OCI-LY1 (cell line): ENCODE measurements at regions not wholly inside any gene's neighbourhood (a gene's known extent, or its start where the extent isn't known, plus 50 kb on each side); places are given as distances from the start of the nearest gene placed in this dataset.

Experiments
- H2AFZ ChIP-seq: fragments of 200-600 bp; sonication (generic), shearing (Covaris generic); 2 replicates; pipeline ENCODE4 v1.6.0; 2014; ENCODE audit warnings: antibody characterized with exemption, mild to moderate bottlenecking, low read length
- H3F3A ChIP-seq: fragments of 200-600 bp; sonication (generic), shearing (Covaris generic); 2 replicates; pipeline ENCODE4 v1.6.0; 2014; ENCODE audit warnings: mild to moderate bottlenecking, antibody characterized with exemption, low read length, moderate library complexity; ENCODE audit not compliant: insufficient read depth
- H3K27ac ChIP-seq: fragments of 200-600 bp; sonication (generic); 2 replicates; pipeline ENCODE4 v1.5.1; 2014; ENCODE audit warnings: low read length, mixed run types, mild to moderate bottlenecking, low read depth; ENCODE audit not compliant: poor library complexity, severe bottlenecking
- H3K27me3 ChIP-seq: fragments of 200-600 bp; sonication (generic); 2 replicates; pipeline ENCODE4 v1.6.0; 2014; ENCODE audit warnings: antibody characterized with exemption, mild to moderate bottlenecking, low read length, moderate library complexity; ENCODE audit not compliant: insufficient read depth
- H3K36me3 ChIP-seq: fragments of 200-600 bp; sonication (generic); 2 replicates; pipeline ENCODE4 v1.6.1; 2014; ENCODE audit warnings: mild to moderate bottlenecking, antibody characterized with exemption, low read length, moderate library complexity, mixed read lengths; ENCODE audit not compliant: insufficient read depth
- H3K4me1 ChIP-seq: fragments of 200-600 bp; sonication (generic); 2 replicates; pipeline ENCODE4 v1.5.1; 2014; ENCODE audit warnings: mild to moderate bottlenecking, low read length, moderate library complexity; ENCODE audit not compliant: insufficient read depth, severe bottlenecking
- H3K4me2 ChIP-seq: fragments of 200-600 bp; sonication (generic), shearing (Covaris generic); 2 replicates; pipeline ENCODE4 v1.6.1; 2014; ENCODE audit warnings: low read length
- H3K4me3 ChIP-seq: fragments of 200-600 bp; sonication (generic); 2 replicates; pipeline ENCODE4 v1.5.1; 2014; ENCODE audit warnings: low read length, low read depth, mild to moderate bottlenecking, mixed read lengths; ENCODE audit not compliant: poor library complexity, severe bottlenecking
- H3K79me2 ChIP-seq: fragments of 200-600 bp; shearing (Covaris generic); 2 replicates; pipeline ENCODE4 v1.6.1; 2016; ENCODE audit warnings: mixed run types, low read length, mixed read lengths; ENCODE audit not compliant: insufficient read depth
- H3K9ac ChIP-seq: fragments of 200-600 bp; sonication (generic), shearing (Covaris generic); 2 replicates; pipeline ENCODE4 v1.6.1; 2014; ENCODE audit warnings: mild to moderate bottlenecking, low read length, mixed read lengths
- H3K9me2 ChIP-seq: fragments of 200-600 bp; sonication (generic), shearing (Covaris generic); 2 replicates; pipeline ENCODE4 v1.6.1; 2014; ENCODE audit warnings: low read depth, mild to moderate bottlenecking, low read length, mixed read lengths
- H3K9me3 ChIP-seq: fragments of 200-600 bp; shearing (Covaris generic); 2 replicates; pipeline ENCODE4 v1.6.1; 2014; ENCODE audit warnings: low read length, mixed read lengths
- H4K20me1 ChIP-seq: fragments of 200-600 bp; sonication (generic), shearing (Covaris generic); 2 replicates; pipeline ENCODE4 v1.6.0; 2016; ENCODE audit warnings: mild to moderate bottlenecking, low read length; ENCODE audit not compliant: insufficient read depth
- CTCF ChIP-seq: fragments of 200-600 bp; sonication (generic), shearing (Covaris generic); IDR thresholded peaks from 2 replicates; pipeline ENCODE4 v1.5.1; 2017; ENCODE audit warnings: mild to moderate bottlenecking, antibody characterized with exemption, low read length, moderate library complexity, mixed read lengths
- EZH2 ChIP-seq: fragments of 200-600 bp; sonication (generic), shearing (Covaris generic); IDR thresholded peaks from 2 replicates; pipeline ENCODE4 v1.8.0; 2017; ENCODE audit warnings: borderline replicate concordance, mixed run types, mild to moderate bottlenecking, antibody characterized with exemption, low read length, moderate library complexity, mixed read lengths

- Histone ChIP-seq H3K4me3 (no peak overlapping the region), H3K27me3 (no peaks in the 10 kb centered on the region), H3K9me3 (no peaks in the 10 kb centered on the region)
Measured at GRCh38 chr22:48889887-48890692, 937.6 kb downstream of the BRD1 start.

GRCh38 chr22:48889209-48889830 is 938.4 kb downstream of the BRD1 start:
- Histone ChIP-seq H3K9me3 (no peaks in the 10 kb centered on the region), H3K4me2 (no peak overlapping the region), H3K9me2 (no peaks in the 10 kb centered on the region), H3K27me3 (no peaks in the 10 kb centered on the region), H2AFZ (no peak overlapping the region), H3K4me1 (no peaks in the 10 kb centered on the region), H3K9ac (no peak overlapping the region), H3K79me2 (no peaks in the 10 kb centered on the region), H4K20me1 (no peaks in the 10 kb centered on the region), H3K36me3 (no peaks in the 10 kb centered on the region), H3K4me3 (no peak overlapping the region), H3K27ac (no peak overlapping the region), H3F3A (no peaks in the 10 kb centered on the region)
- TF ChIP-seq EZH2: no peak
- no peak for TF ChIP-seq CTCF

More at GRCh38 chr22:48889887-48890692, 937.6 kb downstream of the BRD1 start:
- no peak overlapping the region for H2AFZ ChIP-seq
- no peak overlapping the region for H3K27ac ChIP-seq
- no peak overlapping the region for H3K4me2 ChIP-seq
- no peaks in the 10 kb centered on the region for H4K20me1 ChIP-seq
- H3K9ac ChIP-seq: no peak overlapping the region
- H3K4me1 ChIP-seq: no peaks in the 10 kb centered on the region
- H3K36me3 ChIP-seq: no peaks in the 10 kb centered on the region
- TF ChIP-seq CTCF (no peak), EZH2 (no peak)
- no peaks in the 10 kb centered on the region for H3K9me2 ChIP-seq
- H3F3A ChIP-seq: no peaks in the 10 kb centered on the region
- no peaks in the 10 kb centered on the region for H3K79me2 ChIP-seq

GRCh38 chr22:48888466-48889208 is 939.0 kb downstream of the BRD1 start:
- Histone ChIP-seq H3K27me3 (no peaks in the 10 kb centered on the region; the same call in 1 of the 2 replicates), H3K4me3 (no peak overlapping the region), H3K9ac (no peak overlapping the region), H3K9me3 (no peaks in the 10 kb centered on the region), H3K27ac (no peak overlapping the region), H2AFZ (no peak overlapping the region), H4K20me1 (no peaks in the 10 kb centered on the region), H3F3A (no peaks in the 10 kb centered on the region), H3K4me2 (no peak overlapping the region), H3K4me1 (no peaks in the 10 kb centered on the region), H3K79me2 (no peaks in the 10 kb centered on the region), H3K9me2 (no peaks in the 10 kb centered on the region), H3K36me3 (no peaks in the 10 kb centered on the region)
- TF ChIP-seq EZH2: no peak
- no peak for TF ChIP-seq CTCF
